Mesendoderm (in vitro differentiated cells): ENCODE measurements at regions not wholly inside any gene's neighbourhood (a gene's known extent, or its start where the extent isn't known, plus 50 kb on each side); places are given as distances from the start of the nearest gene placed in this dataset.

Experiments used
- DNase-seq: peaks from one replicate; pipeline ENCODE4 v3.0.0; 2013
- H2AK5ac ChIP-seq: 2 replicates; pipeline ENCODE4 v1.6.1; 2013; ENCODE audit warnings: low read length, inconsistent platforms
- H2BK120ac ChIP-seq: 2 replicates; pipeline ENCODE4 v1.6.1; 2013; ENCODE audit warnings: low read depth, mild to moderate bottlenecking, low read length, moderate library complexity, mixed read lengths
- H2BK15ac ChIP-seq: replicated peaks from 2 replicates; pipeline ENCODE4 v1.6.1; 2013; ENCODE audit warnings: low read depth, mild to moderate bottlenecking, moderate library complexity
- H2BK5ac ChIP-seq: 2 replicates; pipeline ENCODE4 v1.6.1; 2013; ENCODE audit warnings: low read length, inconsistent platforms
- H3K18ac ChIP-seq: 2 replicates; pipeline ENCODE4 v1.6.1; 2013; ENCODE audit warnings: mild to moderate bottlenecking, low read length, mixed read lengths
- H3K23ac ChIP-seq: one replicate; pipeline ENCODE4 v1.6.1; 2013; ENCODE audit warnings: low read length
- H3K27ac ChIP-seq: 2 replicates; pipeline ENCODE4 v1.5.1; 2013; ENCODE audit warnings: low read depth, mild to moderate bottlenecking, inconsistent platforms, low read length, moderate library complexity
- H3K27me3 ChIP-seq: 2 replicates; pipeline ENCODE4 v1.6.1; 2013; ENCODE audit warnings: low read length, control low read depth, mild to moderate bottlenecking, inconsistent platforms; ENCODE audit not compliant: insufficient read depth, poor library complexity
- H3K36me3 ChIP-seq: 2 replicates; pipeline ENCODE4 v1.6.1; 2013; ENCODE audit warnings: low read length, inconsistent platforms; ENCODE audit not compliant: control insufficient read depth, insufficient read depth
- H3K4ac ChIP-seq: one replicate; pipeline ENCODE4 v1.6.1; 2013; ENCODE audit warnings: low read depth, mild to moderate bottlenecking, low read length, moderate library complexity
- H3K4me1 ChIP-seq: 2 replicates; pipeline ENCODE4 v1.6.1; 2013; ENCODE audit warnings: low read depth, low read length, inconsistent platforms; ENCODE audit not compliant: control insufficient read depth
- H3K4me2 ChIP-seq: 2 replicates; pipeline ENCODE4 v1.6.1; 2013; ENCODE audit warnings: low read length
- H3K4me3 ChIP-seq: 2 replicates; pipeline ENCODE4 v1.5.1; 2013; ENCODE audit warnings: mild to moderate bottlenecking, low read length
- H3K56ac ChIP-seq: one replicate; pipeline ENCODE4 v1.6.1; 2013; ENCODE audit warnings: low read length
- H3K79me1 ChIP-seq: 2 replicates; pipeline ENCODE4 v1.6.1; 2013; ENCODE audit warnings: low read length, inconsistent platforms
- H3K79me2 ChIP-seq: 2 replicates; pipeline ENCODE4 v1.6.1; 2013; ENCODE audit warnings: mild to moderate bottlenecking, low read length; ENCODE audit not compliant: control insufficient read depth, insufficient read depth
- H3K9ac ChIP-seq: 2 replicates; pipeline ENCODE4 v1.6.1; 2013; ENCODE audit warnings: low read length, inconsistent platforms
- H4K5ac ChIP-seq: one replicate; pipeline ENCODE4 v1.6.1; 2013; ENCODE audit warnings: low read length
- H4K8ac ChIP-seq: one replicate; pipeline ENCODE4 v1.6.1; 2013; ENCODE audit warnings: low read depth, mild to moderate bottlenecking, control low read depth, low read length, moderate library complexity
- WGBS: extraction: QIAGEN DNeasy Blood & Tissue Kit; methylation state at CpG from one replicate; pipeline ENCODE4 v1.1.7; 2013; ENCODE audit warnings: low lambda C conversion rate, missing lambda C conversion rate; ENCODE audit not compliant: insufficient coverage; ENCODE audit errors: extremely low coverage; 5-methylcytosine and 5-hydroxymethylcytosine counted together

DNA sequence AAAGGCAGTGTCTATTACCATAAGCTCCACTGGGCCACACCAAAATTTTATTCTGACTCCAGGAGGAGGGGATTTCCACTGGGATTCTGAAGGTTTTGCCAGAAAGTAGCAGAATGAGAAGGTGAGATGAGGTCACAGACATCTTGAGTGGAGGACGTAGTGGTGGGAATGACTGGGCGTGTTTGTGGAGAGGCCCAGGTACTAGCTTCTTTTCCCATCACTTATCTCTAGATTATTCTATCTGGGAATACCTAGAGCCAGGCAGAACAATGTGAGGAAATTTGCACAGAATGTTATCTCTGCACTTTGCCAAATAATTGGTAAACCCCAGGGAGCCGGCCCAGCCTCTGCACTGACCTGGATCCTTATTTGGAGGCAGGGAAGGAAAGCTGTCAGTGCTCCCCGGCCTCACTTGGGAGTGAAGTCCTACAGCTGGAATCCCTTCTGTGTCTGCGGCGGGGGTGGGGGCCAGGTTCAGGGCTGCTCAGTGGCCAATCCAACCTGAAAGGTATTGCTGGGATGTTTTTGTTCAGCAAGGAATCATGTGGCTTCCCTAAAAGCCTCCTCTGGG lies 129.4 kb downstream of the C12orf75 start:
- Histone ChIP-seq H2BK120ac (no peak overlapping the region), H3K4me1 (peaks cover 3% of the 10 kb centered on the region), H4K5ac (no peak overlapping the region), H4K8ac (no peak overlapping the region), H3K4me3 (no peak overlapping the region), H3K27me3 (no peaks in the 10 kb centered on the region), H3K18ac (no peak overlapping the region), H2BK15ac (no peak overlapping the region), H3K4me2 (no peak overlapping the region), H3K36me3 (no peaks in the 10 kb centered on the region), H3K27ac (no peak overlapping the region), H3K4ac (no peak overlapping the region), H3K56ac (no peak overlapping the region), H3K9ac (no peak overlapping the region), H3K79me2 (no peaks in the 10 kb centered on the region), H3K79me1 (no peaks in the 10 kb centered on the region), H2AK5ac (no peak overlapping the region), H3K23ac (no peak overlapping the region), H2BK5ac (peak overlapping the region; percentile 10)
- no CpG with 5 or more reads among the region's 6 CpGs for WGBS
- peak; percentile 94 for DNase-seq

DNA sequence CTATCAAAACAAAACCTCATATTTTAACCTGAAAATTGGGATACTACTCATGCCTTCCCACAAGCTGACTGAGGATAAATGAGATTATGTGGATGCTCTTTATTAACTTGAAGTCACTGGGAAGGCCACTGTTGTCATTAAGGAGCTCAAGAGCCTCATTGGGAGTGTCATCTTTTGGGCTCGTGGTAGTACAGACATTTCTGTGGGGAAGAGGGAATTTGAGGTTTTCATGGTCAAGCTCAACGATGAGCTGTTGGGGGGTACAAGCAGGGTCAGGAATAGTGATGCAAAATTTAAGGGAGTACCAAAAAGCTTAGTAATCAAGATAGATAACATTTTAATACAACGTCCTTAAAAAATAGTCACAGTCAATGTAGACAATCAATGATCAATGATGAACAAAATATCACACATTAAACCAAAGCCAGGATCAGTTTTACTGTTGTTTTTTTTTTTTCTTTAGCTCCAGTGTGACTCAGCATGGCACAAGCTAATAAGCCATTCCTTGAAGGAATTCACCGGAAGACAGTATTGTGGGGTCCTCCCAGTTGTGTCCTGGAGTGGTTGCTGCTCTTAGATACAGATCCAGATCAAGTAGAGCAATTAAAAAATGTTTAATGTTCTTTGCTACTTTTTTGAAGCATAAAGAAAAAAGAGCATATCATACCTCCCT lies 130.9 kb downstream of the C12orf75 start:
- Histone ChIP-seq H3K79me2 (no peaks in the 10 kb centered on the region), H3K4ac (no peak overlapping the region), H2BK15ac (no peak overlapping the region), H3K4me3 (no peak overlapping the region), H3K4me1 (peaks cover 3% of the 10 kb centered on the region), H3K4me2 (no peak overlapping the region), H3K9ac (no peak overlapping the region), H3K18ac (no peak overlapping the region), H3K79me1 (no peaks in the 10 kb centered on the region), H3K56ac (no peak overlapping the region), H4K5ac (no peak overlapping the region), H3K27ac (no peak overlapping the region), H2BK5ac (no peak overlapping the region), H4K8ac (no peak overlapping the region), H2AK5ac (no peak overlapping the region), H3K23ac (no peak overlapping the region), H2BK120ac (no peak overlapping the region), H3K27me3 (no peaks in the 10 kb centered on the region), H3K36me3 (no peaks in the 10 kb centered on the region)
- no CpG with 5 or more reads among the region's 4 CpGs for WGBS
- DNase-seq: no peak

DNA sequence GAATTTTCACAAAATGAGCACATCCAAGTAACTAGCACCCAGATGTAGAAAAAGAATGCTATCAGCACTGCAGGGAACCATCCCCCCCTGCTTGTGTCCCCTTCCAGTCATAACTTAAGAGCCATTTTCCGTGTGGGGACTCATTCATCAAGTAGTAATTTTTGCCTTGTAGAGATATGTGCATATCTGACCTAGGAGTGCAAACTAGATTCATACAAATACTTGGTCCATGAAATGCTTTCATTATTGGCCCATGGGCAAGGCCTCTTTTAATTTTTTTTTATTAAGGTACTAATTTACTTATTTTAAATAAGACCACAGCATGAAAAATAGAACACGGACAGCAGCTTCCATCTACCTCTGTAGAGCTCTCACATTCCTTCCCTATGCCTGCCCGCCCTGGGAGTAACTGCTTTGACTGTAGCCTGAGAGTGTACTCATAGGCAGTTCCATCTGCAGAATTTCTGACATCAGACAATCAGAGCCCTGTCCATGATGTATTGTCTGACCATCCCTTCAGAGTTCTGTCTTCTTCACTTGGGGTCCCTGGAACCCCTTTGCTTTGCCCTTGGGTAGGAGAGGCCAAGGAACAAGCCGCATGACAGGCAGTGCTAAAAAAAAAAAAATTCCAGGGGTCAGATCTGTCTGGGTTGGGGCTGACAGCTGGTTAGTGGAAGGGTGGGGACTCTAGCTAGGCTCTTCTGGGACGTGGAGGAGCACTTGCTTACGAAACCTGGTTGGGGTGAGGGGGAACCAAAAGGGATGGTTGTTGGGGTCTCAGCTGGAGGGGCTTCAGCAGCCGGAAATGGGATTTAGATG lies 131.7 kb downstream of the C12orf75 start:
- H3K79me2 ChIP-seq: no peaks in the 10 kb centered on the region
- no peaks in the 10 kb centered on the region for H3K79me1 ChIP-seq
- H3K27ac ChIP-seq: no peak overlapping the region
- H2BK120ac ChIP-seq: no peak overlapping the region
- H3K9ac ChIP-seq: no peak overlapping the region
- peak overlapping the region; percentile 29 for H3K56ac ChIP-seq
- H3K23ac ChIP-seq: no peak overlapping the region
- peak overlapping the region; percentile 39 for H3K4ac ChIP-seq
- peaks cover 3% of the 10 kb centered on the region for H3K4me1 ChIP-seq
- H2AK5ac ChIP-seq: no peak overlapping the region
- no peak for DNase-seq
- WGBS: no CpG with 5 or more reads among the region's 7 CpGs
- H3K27me3 ChIP-seq: no peaks in the 10 kb centered on the region
- no peak overlapping the region for H2BK15ac ChIP-seq
- H3K4me2 ChIP-seq: no peak overlapping the region
- H3K18ac ChIP-seq: peak overlapping the region; percentile 69
- no peak overlapping the region for H3K4me3 ChIP-seq
- no peak overlapping the region for H4K5ac ChIP-seq
- H2BK5ac ChIP-seq: no peak overlapping the region
- H3K36me3 ChIP-seq: no peaks in the 10 kb centered on the region
- H4K8ac ChIP-seq: no peak overlapping the region

DNA sequence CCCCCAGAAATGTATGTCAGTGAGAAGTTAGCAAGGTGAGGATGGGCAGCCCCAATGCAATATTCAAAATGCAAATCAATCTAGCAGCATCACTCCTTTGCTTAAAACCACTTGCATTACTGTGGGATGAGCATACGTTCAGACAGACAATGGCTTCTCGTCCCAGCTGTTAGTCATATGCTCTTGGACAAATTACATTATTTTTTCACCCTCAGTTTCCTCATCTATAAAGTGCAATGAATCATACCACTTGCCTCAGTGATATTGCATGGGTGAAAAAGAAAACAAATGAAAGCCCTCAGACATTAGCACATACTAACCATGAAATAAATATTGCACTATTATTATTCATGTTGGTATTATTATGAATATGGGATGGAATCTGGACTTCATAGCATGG lies 132.3 kb downstream of the C12orf75 start:
- H3K4me2 ChIP-seq: no peak overlapping the region
- no peak overlapping the region for H2BK5ac ChIP-seq
- no peak overlapping the region for H3K27ac ChIP-seq
- H3K79me2 ChIP-seq: no peaks in the 10 kb centered on the region
- no CpG with 5 or more reads among the region's 2 CpGs for WGBS
- H2BK15ac ChIP-seq: no peak overlapping the region
- H3K56ac ChIP-seq: no peak overlapping the region
- H3K36me3 ChIP-seq: no peaks in the 10 kb centered on the region
- H3K4me3 ChIP-seq: no peak overlapping the region
- H3K18ac ChIP-seq: no peak overlapping the region
- H4K5ac ChIP-seq: no peak overlapping the region
- H4K8ac ChIP-seq: no peak overlapping the region
- H2AK5ac ChIP-seq: no peak overlapping the region
- no peaks in the 10 kb centered on the region for H3K27me3 ChIP-seq
- no peak for DNase-seq
- no peaks in the 10 kb centered on the region for H3K79me1 ChIP-seq
- H3K4me1 ChIP-seq: peaks cover 3% of the 10 kb centered on the region
- H3K4ac ChIP-seq: no peak overlapping the region
- H3K23ac ChIP-seq: no peak overlapping the region
- H2BK120ac ChIP-seq: no peak overlapping the region
- H3K9ac ChIP-seq: no peak overlapping the region

DNA sequence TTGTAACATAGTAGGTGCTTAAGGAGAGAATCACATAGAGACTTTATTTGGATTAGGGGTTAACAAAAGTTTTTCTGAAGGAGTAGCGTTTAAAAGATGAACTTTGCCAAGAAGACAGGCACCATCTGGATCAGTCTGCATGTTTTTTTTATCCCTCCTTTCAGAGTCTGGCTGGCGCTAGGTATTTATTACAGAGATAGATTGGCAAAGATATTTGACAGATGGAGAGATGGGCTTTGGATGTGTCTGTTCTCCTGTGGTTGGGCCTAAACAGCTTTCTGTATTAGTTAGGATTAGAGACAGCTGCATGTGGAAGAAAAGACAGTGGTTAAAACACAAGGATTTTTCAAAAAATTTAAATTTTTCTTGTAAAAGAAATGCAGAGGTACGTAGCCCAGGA lies 133.9 kb downstream of the C12orf75 start:
- no peak overlapping the region for H4K5ac ChIP-seq
- no peaks in the 10 kb centered on the region for H3K79me2 ChIP-seq
- no peak overlapping the region for H2AK5ac ChIP-seq
- H2BK15ac ChIP-seq: no peak overlapping the region
- no peaks in the 10 kb centered on the region for H3K36me3 ChIP-seq
- no peak for DNase-seq
- no peaks in the 10 kb centered on the region for H3K79me1 ChIP-seq
- H3K27ac ChIP-seq: no peak overlapping the region
- H2BK120ac ChIP-seq: no peak overlapping the region
- H4K8ac ChIP-seq: no peak overlapping the region
- H3K18ac ChIP-seq: no peak overlapping the region
- H2BK5ac ChIP-seq: no peak overlapping the region
- no peak overlapping the region for H3K23ac ChIP-seq
- H3K9ac ChIP-seq: no peak overlapping the region
- H3K4ac ChIP-seq: no peak overlapping the region
- no peaks in the 10 kb centered on the region for H3K27me3 ChIP-seq
- H3K4me1 ChIP-seq: peaks cover 3% of the 10 kb centered on the region
- H3K4me3 ChIP-seq: no peak overlapping the region
- no peak overlapping the region for H3K4me2 ChIP-seq
- WGBS: no CpG with 5 or more reads among the region's 3 CpGs
- H3K56ac ChIP-seq: no peak overlapping the region
